SK-N-SH (cell line): ENCODE measurements at regions not wholly inside any gene's neighbourhood (a gene's known extent, or its start where the extent isn't known, plus 50 kb on each side); places are given as distances from the start of the nearest gene placed in this dataset.

Source experiments
- CTCF ChIA-PET: fragments of 300-600, 350-600 bp; formaldehyde crosslinking; extraction: SDS; loops from one replicate; lab custom pipeline; 2021; lab: Yijun Ruan, JAX
- POLR2A ChIA-PET: fragments of 350-600 bp; sonication (Branson Sonifier 250); formaldehyde crosslinking; extraction: SDS; loops from one replicate; lab custom pipeline; 2020; ENCODE audit warnings: antibody characterized with exemption, inconsistent platforms; lab: Yijun Ruan, JAX
- DNase-seq: peaks from one replicate; pipeline ENCODE4 v3.0.0; 2012
- H2AFZ ChIP-seq: fragments of 200-600 bp; sonication (generic); 2 replicates; pipeline ENCODE4 v1.8.1; 2016; ENCODE audit warnings: antibody characterized with exemption, mild to moderate bottlenecking, low read depth
- H3F3A ChIP-seq: fragments of 200-600 bp; sonication (generic); replicated peaks from 2 replicates; pipeline ENCODE3; 2016; ENCODE audit warnings: antibody characterized with exemption, mild to moderate bottlenecking; ENCODE audit not compliant: insufficient read depth
- H3K27ac ChIP-seq, 2 experiments: fragments of 200-500 bp in 1 of 2; fragments of 200-600 bp in 1 of 2; sonication (Bioruptor generic) in 1 of 2; sonication (generic), shearing (Covaris generic) in 1 of 2; 2 replicates each; pipeline versions ENCODE4 v1.5.1 to v1.6.1; 2014 to 2016; ENCODE audit warnings: low read depth in 2 of 2, inconsistent platforms in 1 of 2, low read length in 1 of 2, mild to moderate bottlenecking in 1 of 2, mixed read lengths in 1 of 2
- H3K27me3 ChIP-seq: fragments of 200-600 bp; sonication (generic), shearing (Covaris generic); 2 replicates; pipeline ENCODE4 v1.6.1; 2016; ENCODE audit warnings: mixed run types; ENCODE audit not compliant: insufficient read depth
- H3K36me3 ChIP-seq, 2 experiments: fragments of 200-500 bp in 1 of 2; fragments of 200-600 bp in 1 of 2; sonication (Bioruptor generic) in 1 of 2; sonication (generic) in 1 of 2; replicated peaks in 1 of 2; 2 replicates each; pipeline versions ENCODE3 to v1.5.1; 2014 to 2016; ENCODE audit warnings: low read length in 1 of 2, mild to moderate bottlenecking in 1 of 2; ENCODE audit not compliant: insufficient read depth in 2 of 2, control insufficient read depth in 1 of 2
- H3K4me1 ChIP-seq, 2 experiments: fragments of 200-500 bp in 1 of 2; fragments of 200-600 bp in 1 of 2; sonication (Bioruptor generic) in 1 of 2; sonication (generic), shearing (Covaris generic) in 1 of 2; 2 replicates each; pipeline versions ENCODE4 v1.5.1 to v1.6.1; 2014 to 2016; ENCODE audit warnings: low read depth in 1 of 2, low read length in 1 of 2, mixed run types in 1 of 2; ENCODE audit not compliant: insufficient read depth in 2 of 2, control insufficient read depth in 1 of 2
- H3K4me2 ChIP-seq: fragments of 200-600 bp; sonication (generic), shearing (Covaris generic); 2 replicates; pipeline ENCODE4 v1.6.1; 2017; ENCODE audit warnings: mixed run types
- H3K4me3 ChIP-seq, 2 experiments: fragments of 200-500 bp in 1 of 2; fragments of 200-600 bp in 1 of 2; sonication (Bioruptor generic) in 1 of 2; sonication (generic), shearing (Covaris generic) in 1 of 2; 2 replicates each; pipeline versions ENCODE4 v1.5.1 to v1.8.1; 2014 to 2016; ENCODE audit warnings: low read depth in 2 of 2, inconsistent platforms in 1 of 2, low read length in 1 of 2, mild to moderate bottlenecking in 1 of 2, mixed read lengths in 1 of 2, moderate library complexity in 1 of 2
- H3K79me2 ChIP-seq: fragments of 200-600 bp; sonication (generic); 2 replicates; pipeline ENCODE4 v1.8.1; 2017; ENCODE audit warnings: mild to moderate bottlenecking; ENCODE audit not compliant: insufficient read depth
- H3K9ac ChIP-seq: fragments of 200-600 bp; sonication (generic); 2 replicates; pipeline ENCODE4 v1.6.1; 2017; ENCODE audit warnings: mixed run types
- H3K9me2 ChIP-seq: fragments of 200-600 bp; sonication (generic); 2 replicates; pipeline ENCODE4 v1.6.1; 2017; ENCODE audit warnings: mixed run types
- H3K9me3 ChIP-seq: fragments of 200-600 bp; sonication (generic); 2 replicates; pipeline ENCODE4 v1.6.1; 2017; ENCODE audit warnings: mixed run types, mild to moderate bottlenecking, moderate library complexity
- H4K20me1 ChIP-seq: fragments of 200-600 bp; sonication (generic); 2 replicates; pipeline ENCODE4 v1.6.1; 2017; ENCODE audit warnings: mild to moderate bottlenecking, mixed run types; ENCODE audit not compliant: insufficient read depth
- ELF1 ChIP-seq: IDR thresholded peaks from 2 replicates; pipeline ENCODE4 v1.4.0; 2012
- GATA2 ChIP-seq: sonication (generic); formaldehyde crosslinking; IDR thresholded peaks from 2 replicates; pipeline ENCODE4 v1.5.0; 2020; ENCODE audit warnings: mild to moderate bottlenecking, missing genetic modification reagents
- JUND ChIP-seq: IDR thresholded peaks from 2 replicates; pipeline ENCODE4 v1.4.0; 2012
- MEF2A ChIP-seq: IDR thresholded peaks from 2 replicates; pipeline ENCODE4 v1.4.0; 2012; ENCODE audit warnings: low read depth, borderline replicate concordance
- MXI1 ChIP-seq: IDR thresholded peaks from 2 replicates; pipeline ENCODE4 v1.6.1; 2012; ENCODE audit warnings: mild to moderate bottlenecking, low read depth, low read length, improper control_type of control experiment
- RFX5 ChIP-seq: IDR thresholded peaks from 2 replicates; pipeline ENCODE4 v1.6.1; 2012; ENCODE audit warnings: mild to moderate bottlenecking, improper control_type of control experiment, low read length
- TEAD4 ChIP-seq: IDR thresholded peaks from 2 replicates; pipeline ENCODE4 v1.4.0; 2012; ENCODE audit warnings: mild to moderate bottlenecking, borderline replicate concordance; ENCODE audit not compliant: insufficient read depth
- WGBS: methylation state at CpG from one replicate; pipeline ENCODE4 v1.1.6; 2017; ENCODE audit warnings: low lambda C conversion rate; 5-methylcytosine and 5-hydroxymethylcytosine counted together
- TF ChIP-seq, protein P1 (sequence below): IDR thresholded peaks from 2 replicates; pipeline ENCODE4; 2012
- TF ChIP-seq, protein P2 (sequence below): IDR thresholded peaks from 2 replicates; pipeline ENCODE4 v1.6.1; 2012; ENCODE audit warnings: mild to moderate bottlenecking, low read depth, low read length, moderate library complexity

DNA sequence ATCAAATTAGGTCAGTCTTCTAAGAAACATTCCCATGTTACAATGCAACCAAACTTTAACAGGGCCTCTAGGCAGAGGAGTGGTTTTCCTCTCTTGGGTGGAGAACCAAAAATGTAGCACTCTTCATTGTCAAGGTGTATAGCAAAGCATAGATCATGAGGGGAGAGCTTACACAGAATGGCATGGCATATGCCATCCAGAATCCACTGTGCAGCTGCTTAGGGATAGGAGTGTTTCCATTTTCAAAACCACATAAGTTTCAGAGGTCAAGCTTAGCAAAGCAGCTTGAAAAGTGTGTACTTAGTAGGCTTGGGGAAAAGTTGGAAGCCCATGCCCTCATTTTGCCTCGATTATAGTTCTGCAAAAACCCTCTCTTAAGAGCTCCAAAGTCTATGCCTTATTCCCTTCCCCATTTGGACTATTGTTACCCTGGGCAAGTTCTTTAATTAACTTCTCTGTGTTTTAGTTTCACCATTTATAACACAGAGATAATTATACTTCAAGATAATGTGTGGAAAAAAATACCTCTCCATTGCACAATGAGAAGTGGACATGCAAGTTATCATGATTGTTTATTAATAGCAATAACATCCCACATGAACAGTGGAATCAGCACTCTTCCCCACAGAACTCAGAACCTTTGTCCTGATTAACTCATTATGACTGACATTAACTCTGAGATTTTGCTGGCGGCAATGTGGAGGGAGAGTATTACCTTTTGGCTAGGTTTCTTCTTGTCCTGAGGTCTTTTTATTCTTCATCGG lies 398.9 kb upstream of the WWC1 start:
- no peaks in the 10 kb centered on the region for H3K27me3 ChIP-seq
- H3K4me3 ChIP-seq = no peak overlapping the region
- POLR2A ChIA-PET = no interaction called here
- TF ChIP-seq MXI1 = no peak
- no peak for TF ChIP-seq RFX5
- no peak for TF ChIP-seq JUND
- TF ChIP-seq TEAD4 = no peak
- TF ChIP-seq, protein P1, sequence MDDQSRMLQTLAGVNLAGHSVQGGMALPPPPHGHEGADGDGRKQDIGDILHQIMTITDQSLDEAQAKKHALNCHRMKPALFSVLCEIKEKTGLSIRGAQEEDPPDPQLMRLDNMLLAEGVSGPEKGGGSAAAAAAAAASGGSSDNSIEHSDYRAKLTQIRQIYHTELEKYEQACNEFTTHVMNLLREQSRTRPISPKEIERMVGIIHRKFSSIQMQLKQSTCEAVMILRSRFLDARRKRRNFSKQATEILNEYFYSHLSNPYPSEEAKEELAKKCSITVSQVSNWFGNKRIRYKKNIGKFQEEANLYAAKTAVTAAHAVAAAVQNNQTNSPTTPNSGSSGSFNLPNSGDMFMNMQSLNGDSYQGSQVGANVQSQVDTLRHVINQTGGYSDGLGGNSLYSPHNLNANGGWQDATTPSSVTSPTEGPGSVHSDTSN = no peak
- TF ChIP-seq, protein P2, sequence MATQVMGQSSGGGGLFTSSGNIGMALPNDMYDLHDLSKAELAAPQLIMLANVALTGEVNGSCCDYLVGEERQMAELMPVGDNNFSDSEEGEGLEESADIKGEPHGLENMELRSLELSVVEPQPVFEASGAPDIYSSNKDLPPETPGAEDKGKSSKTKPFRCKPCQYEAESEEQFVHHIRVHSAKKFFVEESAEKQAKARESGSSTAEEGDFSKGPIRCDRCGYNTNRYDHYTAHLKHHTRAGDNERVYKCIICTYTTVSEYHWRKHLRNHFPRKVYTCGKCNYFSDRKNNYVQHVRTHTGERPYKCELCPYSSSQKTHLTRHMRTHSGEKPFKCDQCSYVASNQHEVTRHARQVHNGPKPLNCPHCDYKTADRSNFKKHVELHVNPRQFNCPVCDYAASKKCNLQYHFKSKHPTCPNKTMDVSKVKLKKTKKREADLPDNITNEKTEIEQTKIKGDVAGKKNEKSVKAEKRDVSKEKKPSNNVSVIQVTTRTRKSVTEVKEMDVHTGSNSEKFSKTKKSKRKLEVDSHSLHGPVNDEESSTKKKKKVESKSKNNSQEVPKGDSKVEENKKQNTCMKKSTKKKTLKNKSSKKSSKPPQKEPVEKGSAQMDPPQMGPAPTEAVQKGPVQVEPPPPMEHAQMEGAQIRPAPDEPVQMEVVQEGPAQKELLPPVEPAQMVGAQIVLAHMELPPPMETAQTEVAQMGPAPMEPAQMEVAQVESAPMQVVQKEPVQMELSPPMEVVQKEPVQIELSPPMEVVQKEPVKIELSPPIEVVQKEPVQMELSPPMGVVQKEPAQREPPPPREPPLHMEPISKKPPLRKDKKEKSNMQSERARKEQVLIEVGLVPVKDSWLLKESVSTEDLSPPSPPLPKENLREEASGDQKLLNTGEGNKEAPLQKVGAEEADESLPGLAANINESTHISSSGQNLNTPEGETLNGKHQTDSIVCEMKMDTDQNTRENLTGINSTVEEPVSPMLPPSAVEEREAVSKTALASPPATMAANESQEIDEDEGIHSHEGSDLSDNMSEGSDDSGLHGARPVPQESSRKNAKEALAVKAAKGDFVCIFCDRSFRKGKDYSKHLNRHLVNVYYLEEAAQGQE = no peak
- TF ChIP-seq MEF2A = no peak
- no peak for TF ChIP-seq GATA2 (CRISPR knock-in tag)
- no peak overlapping the region for H3K9ac ChIP-seq
- H3K9me3 ChIP-seq = no peaks in the 10 kb centered on the region
- no peak for DNase-seq
- no peaks in the 10 kb centered on the region for H4K20me1 ChIP-seq
- no peaks in the 10 kb centered on the region for H3K9me2 ChIP-seq
- no peak overlapping the region for H2AFZ ChIP-seq
- no peak overlapping the region for H3K27ac ChIP-seq
- no peaks in the 10 kb centered on the region for H3F3A ChIP-seq
- no peaks in the 10 kb centered on the region for H3K79me2 ChIP-seq
- peaks cover 0 to 8% of the 10 kb centered on the region in 2 experiments; a peak in 1 of 4 replicates for H3K4me1 ChIP-seq
- CTCF ChIA-PET = interaction anchor here (0.7 kb wide), 1 partner anchor 1099 kb away, joined by 3 read pairs; no protein-coding TSS in a partner anchor
- H3K4me2 ChIP-seq = no peak overlapping the region
- no peaks in the 10 kb centered on the region for H3K36me3 ChIP-seq
- WGBS = 31% methylated on average over 3 of the region's 3 CpGs

DNA sequence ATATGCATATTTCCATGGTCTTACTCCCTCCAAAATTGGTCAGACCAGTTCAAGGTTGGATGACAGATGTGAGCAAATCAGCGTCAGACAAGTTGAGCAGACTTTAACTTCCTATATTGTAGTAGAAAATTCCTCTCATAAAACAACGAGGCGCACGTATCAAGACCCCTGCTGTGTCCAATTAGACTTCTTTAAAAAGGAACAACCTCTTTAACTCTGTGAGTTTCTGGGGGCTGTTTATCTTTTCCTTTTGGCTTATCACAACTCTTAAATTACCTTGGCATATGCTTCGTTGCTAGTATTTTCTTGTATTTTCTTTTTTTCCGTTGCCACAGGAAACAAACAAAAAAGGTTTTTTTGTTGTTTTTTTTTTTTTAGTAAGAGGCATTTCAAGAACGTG lies 398.2 kb upstream of the WWC1 start:
- H3K9me3 ChIP-seq = no peaks in the 10 kb centered on the region
- H3K4me1 ChIP-seq = peaks cover 0 to 8% of the 10 kb centered on the region in 2 experiments; a peak in 2 of 4 replicates
- H3K27ac ChIP-seq = no peak overlapping the region
- H3K36me3 ChIP-seq = no peaks in the 10 kb centered on the region
- no peak overlapping the region for H3K4me3 ChIP-seq
- WGBS = 36% methylated on average over 7 of the region's 7 CpGs
- H3K27me3 ChIP-seq = no peaks in the 10 kb centered on the region
- ChIA-PET CTCF (no interaction called here), POLR2A (no interaction called here)
- no peak overlapping the region for H2AFZ ChIP-seq
- H3K9me2 ChIP-seq = no peaks in the 10 kb centered on the region
- no peaks in the 10 kb centered on the region for H3K79me2 ChIP-seq
- no peaks in the 10 kb centered on the region for H4K20me1 ChIP-seq
- H3K4me2 ChIP-seq = no peak overlapping the region
- TF ChIP-seq ELF1 (no peak), TEAD4 (no peak)
- no peak for DNase-seq
- no peaks in the 10 kb centered on the region for H3F3A ChIP-seq
- H3K9ac ChIP-seq = no peak overlapping the region
